ENCODE measurements at regions not wholly inside any gene's neighbourhood (a gene's known extent, or its start where the extent isn't known, plus 50 kb on each side); places are given as distances from the start of the nearest gene placed in this dataset.

GRCh38 chr1:61004262-61005003, 77.9 kb upstream of the NFIA start:
- no peak for TF ChIP-seq CTCF (conservative IDR thresholded peaks at IDR 0.05)
- no peak for TF ChIP-seq EZH2 (IDR thresholded peaks at IDR 0.05; ENCODE audit: low read depth)
